C4-2B (cell line): ENCODE measurements at regions not wholly inside any gene's neighbourhood (a gene's known extent, or its start where the extent isn't known, plus 50 kb on each side); places are given as distances from the start of the nearest gene placed in this dataset.

Experiments used
- H3K27ac ChIP-seq: fragments of 450-650 bp; 2 replicates; pipeline ENCODE4 v1.5.1; 2017
- ZFX ChIP-seq: fragments of 450-650 bp; IDR thresholded peaks from 2 replicates; pipeline ENCODE4 v1.6.1; 2017
- TF ChIP-seq, protein P1 (sequence below): fragments of 450-650 bp; conservative IDR thresholded peaks from 2 replicates; pipeline ENCODE4 v1.5.1; 2017; ENCODE audit warnings: mild to moderate bottlenecking

DNA sequence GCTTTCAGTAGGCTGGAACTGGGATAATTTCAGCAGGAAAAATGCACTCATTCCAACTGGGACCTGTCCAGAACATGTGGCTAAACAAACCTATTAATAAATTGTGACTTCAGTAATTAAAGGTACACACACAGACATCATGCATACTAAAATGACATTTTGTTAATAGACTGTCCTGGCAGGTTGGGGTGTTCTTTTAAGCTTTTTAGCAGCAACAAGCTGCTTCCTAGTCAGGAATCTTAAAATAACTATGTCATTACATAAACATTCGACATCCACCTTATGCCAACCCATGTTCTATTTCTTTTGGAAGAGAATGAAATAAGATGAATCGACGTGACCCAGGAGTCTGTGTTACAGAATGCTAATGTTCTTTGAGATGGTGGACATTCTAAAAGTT lies 435.7 kb downstream of the TXNL1 start:
- no peak overlapping the region for H3K27ac ChIP-seq
- TF ChIP-seq ZFX = no peak
- TF ChIP-seq, protein P1, sequence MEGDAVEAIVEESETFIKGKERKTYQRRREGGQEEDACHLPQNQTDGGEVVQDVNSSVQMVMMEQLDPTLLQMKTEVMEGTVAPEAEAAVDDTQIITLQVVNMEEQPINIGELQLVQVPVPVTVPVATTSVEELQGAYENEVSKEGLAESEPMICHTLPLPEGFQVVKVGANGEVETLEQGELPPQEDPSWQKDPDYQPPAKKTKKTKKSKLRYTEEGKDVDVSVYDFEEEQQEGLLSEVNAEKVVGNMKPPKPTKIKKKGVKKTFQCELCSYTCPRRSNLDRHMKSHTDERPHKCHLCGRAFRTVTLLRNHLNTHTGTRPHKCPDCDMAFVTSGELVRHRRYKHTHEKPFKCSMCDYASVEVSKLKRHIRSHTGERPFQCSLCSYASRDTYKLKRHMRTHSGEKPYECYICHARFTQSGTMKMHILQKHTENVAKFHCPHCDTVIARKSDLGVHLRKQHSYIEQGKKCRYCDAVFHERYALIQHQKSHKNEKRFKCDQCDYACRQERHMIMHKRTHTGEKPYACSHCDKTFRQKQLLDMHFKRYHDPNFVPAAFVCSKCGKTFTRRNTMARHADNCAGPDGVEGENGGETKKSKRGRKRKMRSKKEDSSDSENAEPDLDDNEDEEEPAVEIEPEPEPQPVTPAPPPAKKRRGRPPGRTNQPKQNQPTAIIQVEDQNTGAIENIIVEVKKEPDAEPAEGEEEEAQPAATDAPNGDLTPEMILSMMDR = no peak

DNA sequence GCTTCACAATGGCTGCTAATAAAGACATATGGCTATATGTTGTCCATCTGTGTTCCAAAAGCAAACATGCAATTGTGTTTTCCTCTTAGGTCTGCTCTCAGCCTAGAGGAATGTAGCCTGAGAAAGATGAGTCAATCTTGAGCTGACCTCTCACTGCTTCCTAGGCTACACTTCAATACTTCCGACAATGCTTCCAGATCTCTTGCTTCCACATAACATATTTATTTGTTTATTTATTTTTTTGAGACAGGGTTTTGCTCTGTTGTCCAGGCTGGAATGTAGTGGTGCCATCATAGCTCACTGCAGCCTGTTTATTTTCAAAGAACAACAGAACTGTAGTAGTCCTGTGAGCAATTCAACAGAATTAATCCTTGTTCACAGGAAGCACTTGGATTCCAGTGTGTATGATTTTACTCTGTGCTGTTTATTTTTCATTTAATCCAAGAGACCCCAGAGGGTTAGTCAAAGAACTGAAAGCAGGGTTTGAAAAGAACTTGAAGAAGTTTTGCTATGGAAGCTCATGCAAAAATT lies 437.9 kb downstream of the TXNL1 start:
- no peak overlapping the region for H3K27ac ChIP-seq
- TF ChIP-seq, protein P1 = no peak
- no peak for TF ChIP-seq ZFX

DNA sequence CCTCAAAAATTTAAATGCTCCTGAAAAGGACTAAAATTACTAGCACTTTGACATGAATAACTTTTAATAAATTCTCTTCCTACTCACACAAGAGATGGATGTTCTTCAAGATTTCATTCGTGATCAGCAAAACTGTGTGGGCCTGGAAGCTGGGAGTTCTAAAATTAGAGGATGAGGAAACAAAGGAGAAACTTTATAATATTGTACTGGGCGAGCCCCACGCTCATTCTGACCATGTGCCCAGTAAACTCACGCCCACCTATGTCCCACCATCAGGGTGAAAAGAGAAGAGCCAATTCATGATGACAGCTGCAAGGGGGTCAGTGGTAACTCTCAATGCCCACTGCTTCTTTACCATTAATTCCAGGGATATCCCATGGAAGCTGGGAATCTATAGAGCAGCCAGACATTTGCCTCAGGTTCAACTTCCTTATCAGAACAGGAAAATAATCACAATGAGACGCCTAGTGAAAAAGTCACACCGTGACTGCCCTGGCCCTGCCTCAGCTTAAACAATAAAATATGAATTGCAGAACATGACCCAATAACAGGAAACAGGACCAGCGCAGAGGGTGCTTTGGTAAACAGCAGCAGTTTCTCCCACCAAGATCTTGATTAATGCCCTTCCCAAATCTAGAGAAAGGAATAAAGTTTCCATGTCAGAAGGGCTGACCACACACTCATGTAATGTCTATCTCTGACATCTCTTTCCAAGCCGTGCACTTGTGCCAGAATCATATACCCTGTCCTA lies 438.6 kb downstream of the TXNL1 start:
- no peak for TF ChIP-seq ZFX
- TF ChIP-seq, protein P1 = no peak
- H3K27ac ChIP-seq = no peak overlapping the region

DNA sequence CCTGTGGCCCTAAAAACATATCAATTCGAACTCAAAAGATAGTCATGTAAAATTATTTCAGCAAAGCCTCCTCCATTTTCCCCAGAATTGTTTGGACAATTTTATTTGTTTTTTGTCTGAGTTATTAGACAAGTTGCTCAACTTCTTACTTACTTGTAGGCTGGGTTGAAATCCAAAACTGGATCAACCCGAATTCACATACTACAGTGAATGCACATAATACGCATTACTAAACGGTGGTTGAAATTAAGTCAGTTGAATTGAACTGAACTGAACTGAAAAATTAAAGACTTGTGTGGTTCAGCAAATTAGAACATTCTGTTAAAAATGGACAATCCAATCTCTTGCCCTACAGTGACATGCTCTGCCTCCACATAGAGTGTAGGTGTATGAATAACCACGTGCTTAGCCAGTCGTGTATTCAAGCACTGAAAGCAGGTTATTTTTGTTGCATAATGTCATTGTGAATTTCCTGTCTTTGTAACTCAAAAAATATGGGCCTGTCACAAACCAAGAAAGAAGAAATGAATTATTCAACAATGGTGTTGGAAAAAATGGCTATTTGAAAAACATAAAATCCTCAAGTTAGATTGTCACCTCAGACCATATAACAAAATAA lies 441.0 kb downstream of the TXNL1 start:
- TF ChIP-seq ZFX = no peak
- TF ChIP-seq, protein P1 = no peak
- no peak overlapping the region for H3K27ac ChIP-seq

DNA sequence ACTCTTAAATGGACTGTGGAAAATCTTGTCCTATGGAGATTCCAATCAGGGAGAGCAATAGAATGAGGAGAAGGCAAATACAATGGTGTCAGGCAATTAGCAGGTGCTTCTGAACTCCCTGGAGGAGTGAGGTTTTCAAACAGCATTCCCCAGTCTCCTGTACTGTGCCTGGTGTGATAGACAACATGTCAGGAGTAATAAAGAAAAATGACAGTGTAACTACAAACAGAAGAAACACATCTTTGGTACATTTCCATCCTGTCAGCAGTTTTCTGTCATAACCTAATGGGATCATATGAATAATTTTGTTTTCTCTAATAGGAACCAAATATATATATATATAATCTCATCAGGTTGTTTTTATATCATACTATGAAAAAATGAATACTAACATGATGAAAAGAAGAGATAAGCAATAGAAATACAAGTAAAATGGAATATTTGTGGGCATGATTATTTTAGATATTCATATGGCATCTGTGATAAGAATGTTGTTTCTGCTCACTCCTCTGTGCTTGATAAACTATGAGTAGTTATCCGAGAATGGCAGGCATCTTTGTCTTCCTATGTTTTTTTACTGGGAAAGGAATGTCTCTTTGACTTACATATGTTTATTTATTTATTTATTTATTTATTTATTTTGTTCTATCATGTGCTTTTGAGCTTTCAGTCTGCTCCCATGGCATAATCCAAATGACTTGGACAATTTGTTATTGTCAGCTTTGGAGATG lies 441.7 kb downstream of the TXNL1 start:
- no peak for TF ChIP-seq ZFX
- H3K27ac ChIP-seq = no peak overlapping the region

DNA sequence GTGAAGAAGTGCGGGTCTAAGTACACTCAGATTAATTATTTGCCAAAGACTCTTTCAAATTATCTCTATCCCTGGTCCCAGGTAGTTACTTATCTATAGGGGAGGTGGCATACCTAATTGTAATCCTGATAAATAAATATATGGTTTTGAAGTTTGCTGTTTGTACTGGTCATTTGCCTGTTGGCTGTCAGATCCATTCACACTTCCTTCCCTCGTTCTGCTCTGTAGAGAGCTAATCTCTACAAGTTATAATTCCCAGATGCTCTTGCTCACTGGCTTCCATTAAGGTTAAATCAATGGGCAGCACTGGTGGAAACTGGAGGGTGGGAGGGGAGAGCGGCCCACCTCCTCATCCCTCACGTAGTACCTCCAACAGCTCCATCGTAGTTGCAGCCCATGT lies 447.1 kb downstream of the TXNL1 start:
- no peak for TF ChIP-seq ZFX
- TF ChIP-seq, protein P1 = no peak

DNA sequence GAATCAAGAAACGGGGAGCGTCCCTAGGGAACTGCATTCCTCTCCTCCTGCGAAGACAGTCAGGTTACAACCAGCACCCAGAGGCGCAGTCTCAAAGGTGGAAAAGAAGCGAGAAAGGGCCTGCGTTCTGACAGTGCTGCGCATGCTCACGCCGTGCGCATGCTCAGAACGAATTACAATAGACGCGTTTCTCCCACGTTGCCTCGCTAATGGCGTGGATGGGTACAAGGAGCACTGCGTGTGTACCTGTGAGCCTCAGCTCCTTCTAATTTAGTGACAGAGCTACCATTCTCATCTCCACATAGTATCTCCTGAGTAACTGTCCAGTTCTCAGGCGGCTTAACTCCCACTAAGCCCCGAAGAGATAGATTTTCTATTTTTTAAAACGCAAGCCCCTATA lies 448.8 kb downstream of the TXNL1 start:
- TF ChIP-seq ZFX = no peak
- TF ChIP-seq, protein P1 = no peak
- H3K27ac ChIP-seq = no peak overlapping the region

More for the DNA sequence above, 447.1 kb downstream of the TXNL1 start:
- H3K27ac ChIP-seq = no peak overlapping the region
